ENCODE measurements at regions not wholly inside any gene's neighbourhood (a gene's known extent, or its start where the extent isn't known, plus 50 kb on each side); places are given as distances from the start of the nearest gene placed in this dataset.

DNA sequence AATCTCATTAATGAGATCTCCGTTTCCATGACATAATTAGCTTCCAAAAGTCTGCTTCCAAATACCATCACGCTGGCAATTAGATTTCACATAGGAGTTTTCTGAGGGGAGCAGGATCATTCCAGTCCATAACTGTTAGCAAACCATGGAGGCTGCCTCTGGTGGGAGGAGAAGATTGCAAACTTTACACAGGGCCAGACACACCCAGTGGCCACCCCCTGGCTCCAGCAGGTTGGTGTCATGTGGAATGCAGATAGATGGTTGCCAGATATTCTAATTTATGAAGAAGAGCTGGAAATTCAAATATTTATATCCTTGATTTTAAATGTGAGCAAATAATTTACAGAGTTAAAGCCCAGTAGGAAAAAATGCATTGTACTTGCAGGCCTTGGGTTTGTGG is 164.2 kb downstream of the ICE1 start:
- H3K36me3 ChIP-seq = no peaks in the 10 kb centered on the region
- peaks cover 0 to 11% (median 2%) of the 10 kb centered on the region in 4 donors for H3K4me1 ChIP-seq
- H3K27me3 ChIP-seq = no peaks in the 10 kb centered on the region
- no peak overlapping the region for H3K4me3 ChIP-seq
- no peaks in the 10 kb centered on the region for H3K9me3 ChIP-seq
- intact Hi-C loops (cut with DNase I; ENCODE audit: low total_unique reads) = no loop called here
- no peak for TF ChIP-seq CTCF (IDR thresholded peaks at IDR 0.05)
- no peak for DNase-seq
- H3K27ac ChIP-seq = no peak overlapping the region

DNA sequence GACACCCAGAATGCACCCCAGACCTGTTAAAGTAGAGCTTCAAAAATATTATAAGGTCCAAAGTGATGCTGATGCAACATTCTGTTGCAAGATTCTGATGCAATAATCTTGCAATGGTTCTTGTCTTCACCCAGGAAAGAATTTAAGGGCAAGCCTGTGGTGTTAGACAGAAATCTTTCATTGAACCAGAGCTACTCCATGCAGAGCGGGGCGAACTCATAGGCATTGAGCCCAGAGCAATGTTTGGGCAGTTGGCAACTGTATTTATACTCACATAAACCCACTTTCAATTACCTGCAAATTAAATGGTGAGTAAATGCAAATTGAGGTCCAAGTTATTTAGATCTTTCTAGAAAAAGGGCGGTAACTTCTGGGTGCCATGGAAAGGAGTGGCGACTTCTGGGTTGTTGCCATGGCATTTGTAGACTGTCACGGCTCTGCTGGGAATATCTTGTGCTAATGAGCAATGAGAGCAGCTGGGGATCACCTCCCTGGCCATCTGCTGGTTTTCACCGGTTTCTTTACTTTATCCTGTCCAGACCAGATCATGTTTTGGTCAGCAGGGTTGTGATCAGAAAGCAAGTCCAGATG is 163.4 kb downstream of the ICE1 start:
- TF ChIP-seq CTCF (IDR thresholded peaks at IDR 0.05) = no peak
- Histone ChIP-seq H3K27ac (no peak overlapping the region), H3K4me3 (no peak overlapping the region), H3K27me3 (no peaks in the 10 kb centered on the region), H3K9me3 (no peaks in the 10 kb centered on the region), H3K36me3 (no peaks in the 10 kb centered on the region), H3K4me1 (peaks cover 0 to 11% (median 2%) of the 10 kb centered on the region in 4 donors)
- no peak for DNase-seq
- intact Hi-C loops (cut with DNase I; ENCODE audit: low total_unique reads) = no loop called here

GRCh38 chr5:5584751-5585150 is 162.3 kb downstream of the ICE1 start:
- no peaks in the 10 kb centered on the region for H3K36me3 ChIP-seq
- H3K27me3 ChIP-seq = no peaks in the 10 kb centered on the region
- H3K4me1 ChIP-seq = peaks cover 0 to 16% (median 2%) of the 10 kb centered on the region in 4 donors
- no peak for DNase-seq
- TF ChIP-seq CTCF (IDR thresholded peaks at IDR 0.05) = no peak
- no peak overlapping the region for H3K27ac ChIP-seq
- no peak overlapping the region for H3K4me3 ChIP-seq
- intact Hi-C loops (cut with DNase I; ENCODE audit: low total_unique reads) = no loop called here
- no peaks in the 10 kb centered on the region for H3K9me3 ChIP-seq

DNA sequence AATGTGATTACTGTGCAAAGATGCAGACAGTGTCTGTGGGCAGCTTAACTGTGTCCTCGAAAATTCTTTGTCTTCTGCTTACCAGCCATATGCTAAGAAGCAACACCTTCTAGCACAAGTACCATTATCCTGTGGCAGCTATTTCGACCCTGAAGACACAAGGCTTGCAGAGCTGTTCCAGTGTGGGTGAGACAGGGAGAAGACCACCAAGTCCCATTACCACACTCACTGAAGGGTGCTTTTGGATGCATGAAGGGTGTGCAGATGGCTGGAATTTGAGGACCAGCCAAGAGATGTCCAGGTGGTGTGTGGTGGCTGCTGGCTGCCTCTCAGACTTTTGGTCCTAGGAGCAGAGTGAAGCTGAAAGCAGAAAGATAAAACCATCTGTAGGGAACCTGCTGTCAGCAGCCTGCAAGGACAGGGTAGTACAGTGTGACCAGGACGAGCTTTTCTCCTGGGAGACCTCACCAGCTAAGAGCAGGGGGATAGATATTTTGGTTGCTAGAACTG is 161.8 kb downstream of the ICE1 start:
- TF ChIP-seq CTCF (IDR thresholded peaks at IDR 0.05) = no peak
- no peak for DNase-seq
- Histone ChIP-seq H3K4me1 (peaks cover 0 to 18% (median 2%) of the 10 kb centered on the region in 4 donors), H3K27me3 (no peaks in the 10 kb centered on the region), H3K27ac (no peak overlapping the region), H3K9me3 (no peaks in the 10 kb centered on the region), H3K36me3 (no peaks in the 10 kb centered on the region), H3K4me3 (no peak overlapping the region)
- intact Hi-C loops (cut with DNase I; ENCODE audit: low total_unique reads) = no loop called here

DNA sequence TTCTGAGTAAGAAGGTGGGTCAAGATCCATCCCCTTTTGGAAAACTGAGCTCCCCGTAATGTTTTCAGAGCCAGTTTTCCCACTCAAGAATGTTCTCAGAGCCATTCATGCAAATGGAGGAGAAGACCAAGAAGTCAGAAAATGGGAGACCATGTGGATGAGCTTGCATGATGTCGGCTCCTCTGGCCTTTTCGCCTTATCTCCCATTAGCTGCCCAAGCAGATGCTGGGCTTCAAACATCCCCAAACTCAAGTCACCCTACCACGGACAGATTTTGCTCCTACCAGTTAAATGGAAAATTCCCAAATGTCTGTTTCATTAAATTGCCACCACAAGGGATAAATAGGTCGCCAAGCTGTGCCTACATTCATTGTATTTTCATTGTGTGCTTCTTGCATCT is 161.4 kb downstream of the ICE1 start:
- Histone ChIP-seq H3K4me3 (no peak overlapping the region), H3K4me1 (peaks cover 0 to 18% (median 2%) of the 10 kb centered on the region in 4 donors), H3K27ac (no peak overlapping the region), H3K36me3 (no peaks in the 10 kb centered on the region), H3K9me3 (no peaks in the 10 kb centered on the region), H3K27me3 (no peaks in the 10 kb centered on the region)
- intact Hi-C loops (cut with DNase I; ENCODE audit: low total_unique reads) = no loop called here
- no peak for TF ChIP-seq CTCF (IDR thresholded peaks at IDR 0.05)
- DNase-seq = no peak

Measured in tibial artery (tissue), 4 donors.